GM18909 (cell line): ENCODE measurements at regions not wholly inside any gene's neighbourhood (a gene's known extent, or its start where the extent isn't known, plus 50 kb on each side); places are given as distances from the start of the nearest gene placed in this dataset.
A peak's percentile ranks its signal among the peaks of the same experiment; 100 is the strongest.

Source experiments
- ATAC-seq: cut with Tn5 transposase; IDR thresholded peaks from one replicate; pipeline ENCODE4 v1.9.1; 2021; ENCODE audit warnings: mild to moderate bottlenecking; ENCODE audit not compliant: unreplicated experiment, poor library complexity

DNA sequence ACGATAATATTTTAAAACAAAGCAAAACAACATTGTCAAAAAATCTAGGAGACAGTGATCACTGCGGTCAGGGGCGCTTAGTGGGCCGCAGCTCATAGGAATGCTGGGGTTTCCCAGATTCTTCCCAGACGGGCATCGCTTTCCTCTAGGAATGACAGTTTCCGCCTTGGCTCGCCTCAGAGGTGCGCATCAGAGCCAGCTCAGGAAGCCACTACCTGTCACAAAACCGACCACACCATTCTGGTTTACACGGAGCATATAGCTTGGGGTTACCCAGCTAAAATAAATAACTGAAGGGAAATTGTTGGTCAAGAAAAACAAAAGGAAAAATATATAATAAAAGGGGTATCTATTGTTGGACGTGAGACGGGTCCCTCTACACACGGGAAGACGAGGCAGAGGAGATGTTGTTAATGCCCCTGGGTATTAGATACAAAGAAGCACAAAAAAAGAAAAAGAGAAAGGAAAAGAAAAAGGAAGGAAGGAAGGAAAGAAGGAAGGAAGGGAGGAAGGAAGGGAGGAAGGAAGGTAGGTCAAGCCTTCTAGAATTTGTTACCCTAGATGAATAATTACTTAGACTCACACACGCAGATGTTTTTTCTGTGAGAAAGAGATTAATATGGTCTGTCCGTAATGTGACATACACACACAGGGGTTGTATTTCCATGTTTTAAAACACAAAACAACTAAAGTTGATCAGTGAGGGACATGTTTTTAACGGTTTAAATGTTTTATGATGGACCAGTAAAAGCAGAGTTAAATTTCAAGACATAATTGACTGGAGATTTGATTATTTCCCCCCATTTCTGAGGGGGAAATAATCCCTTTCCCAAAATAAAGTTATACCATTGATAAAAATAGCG is 292.4 kb upstream of the NFE2L3 start:
- ATAC-seq = no peak

DNA sequence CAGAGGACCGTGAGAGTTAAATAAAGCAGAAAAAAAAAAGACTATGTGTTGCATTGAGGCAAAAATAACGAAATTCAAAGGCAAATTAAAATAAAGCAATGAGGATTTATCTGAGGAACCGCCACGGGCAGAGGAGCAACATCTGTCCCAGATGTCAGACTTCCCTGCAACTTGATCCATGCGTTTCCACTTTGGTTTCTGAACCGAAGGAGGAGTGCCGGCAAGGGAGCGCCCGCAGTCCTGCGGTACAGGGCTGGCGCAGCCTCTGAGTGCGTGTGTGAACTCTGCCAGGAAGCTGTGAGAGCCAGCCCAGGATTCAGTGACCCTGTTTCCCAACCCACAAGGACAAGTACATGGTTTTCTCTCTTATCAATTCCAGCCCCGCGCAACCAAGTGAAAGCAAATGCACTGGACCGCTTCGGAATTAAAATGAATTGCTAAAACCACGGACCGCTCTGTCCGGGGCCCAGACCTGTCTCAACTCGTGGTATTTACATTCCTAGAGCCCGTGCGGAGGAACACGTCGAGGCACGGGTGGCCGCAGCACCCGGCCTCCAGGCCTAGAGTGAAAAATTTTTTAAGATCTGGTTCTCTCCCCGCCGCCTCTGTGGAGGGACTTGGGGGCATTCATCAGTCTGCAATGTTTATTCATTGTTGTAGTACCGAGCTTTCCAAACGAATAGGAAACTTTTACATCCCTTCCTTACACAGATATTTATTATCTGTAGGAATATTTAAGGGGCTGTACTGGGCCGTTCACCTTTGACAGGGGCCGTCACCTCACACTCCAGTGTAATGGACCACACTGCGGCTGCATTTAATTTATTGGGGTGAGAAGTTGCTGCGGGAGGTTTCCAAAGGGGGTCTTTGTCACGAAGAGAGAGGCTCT is 291.5 kb upstream of the NFE2L3 start:
- ATAC-seq = no peak

DNA sequence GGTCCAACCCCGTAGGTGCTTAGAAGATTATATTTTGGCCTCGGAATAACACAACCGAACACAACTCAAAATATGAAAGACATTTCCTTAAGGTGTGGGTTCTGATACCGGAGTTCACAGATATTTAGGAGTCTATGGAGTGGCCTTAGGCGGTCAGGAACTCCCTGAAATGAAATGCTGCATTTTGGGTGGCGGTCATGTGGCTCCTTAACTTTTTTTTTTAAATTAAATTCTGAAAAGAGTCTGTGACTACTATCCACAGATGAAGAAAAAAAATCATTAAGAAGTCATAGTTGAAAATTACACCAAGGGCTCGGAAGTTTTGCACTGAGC is 290.9 kb upstream of the NFE2L3 start:
- ATAC-seq = no peak

DNA sequence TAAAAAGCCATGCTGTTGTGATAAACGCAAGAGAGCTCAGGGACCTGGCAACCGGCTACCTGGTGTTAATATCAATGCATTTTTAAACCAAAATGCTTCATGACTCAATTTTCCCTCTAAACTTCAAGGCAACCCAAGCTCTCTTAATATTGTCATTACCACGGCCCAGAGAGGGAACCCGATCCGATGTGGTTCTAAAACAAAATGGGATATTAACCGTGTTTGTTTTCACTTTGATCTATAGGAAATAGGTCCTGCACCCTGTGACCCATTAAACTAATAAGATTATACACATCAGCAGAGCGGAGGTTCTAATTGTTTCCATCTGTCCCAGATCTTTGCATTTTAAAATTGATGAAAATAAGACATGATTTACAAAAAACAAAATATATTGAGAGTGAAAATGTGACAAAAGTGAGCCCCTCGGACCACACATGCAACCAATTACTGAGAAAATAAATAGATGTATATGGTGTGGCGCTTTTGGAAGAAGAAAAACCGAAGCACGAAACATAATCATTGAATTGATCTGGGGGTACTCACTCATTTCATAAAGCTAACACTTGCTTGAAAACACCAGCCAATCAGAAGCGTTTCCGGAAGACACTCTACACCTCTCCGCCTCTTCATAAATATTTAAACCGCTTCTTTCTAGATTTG is 290.3 kb upstream of the NFE2L3 start:
- ATAC-seq = no peak

DNA sequence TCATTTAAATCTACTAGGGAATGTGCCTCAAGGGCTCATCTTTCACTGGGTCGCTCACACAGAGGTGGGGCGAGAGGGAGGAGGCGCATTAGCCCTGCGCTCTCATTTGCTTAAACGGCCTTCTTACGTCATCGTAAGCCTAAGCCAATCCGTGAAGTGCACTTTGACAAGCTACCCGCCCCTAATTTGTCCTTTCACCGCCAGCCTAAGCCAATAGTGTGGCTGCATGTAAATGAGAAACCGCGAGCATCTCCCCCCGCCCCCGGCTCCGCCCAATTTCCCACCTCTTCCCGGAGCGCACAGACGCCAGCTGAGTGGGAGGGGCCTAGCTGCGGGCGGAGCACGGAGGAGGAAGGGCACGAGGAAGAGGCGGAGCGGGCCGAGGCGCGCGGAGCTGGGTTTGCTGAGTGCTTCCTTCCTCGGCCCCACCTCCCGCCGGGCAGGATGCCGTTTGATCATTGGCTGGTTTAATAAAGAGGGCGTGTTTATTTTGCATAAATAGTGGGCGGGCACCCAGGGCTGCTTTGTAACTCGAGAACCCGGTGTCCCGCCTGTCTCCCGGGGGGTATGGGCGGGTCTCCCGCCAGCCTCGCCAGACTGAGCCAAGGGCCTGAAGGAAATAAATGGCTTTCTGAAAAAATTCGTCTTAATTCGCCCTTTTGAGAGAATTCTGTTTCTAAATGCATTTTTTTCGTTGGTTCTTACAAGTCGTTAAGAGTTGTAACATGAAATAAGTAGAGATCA is 289.6 kb upstream of the NFE2L3 start:
- ATAC-seq = peak; percentile 91

DNA sequence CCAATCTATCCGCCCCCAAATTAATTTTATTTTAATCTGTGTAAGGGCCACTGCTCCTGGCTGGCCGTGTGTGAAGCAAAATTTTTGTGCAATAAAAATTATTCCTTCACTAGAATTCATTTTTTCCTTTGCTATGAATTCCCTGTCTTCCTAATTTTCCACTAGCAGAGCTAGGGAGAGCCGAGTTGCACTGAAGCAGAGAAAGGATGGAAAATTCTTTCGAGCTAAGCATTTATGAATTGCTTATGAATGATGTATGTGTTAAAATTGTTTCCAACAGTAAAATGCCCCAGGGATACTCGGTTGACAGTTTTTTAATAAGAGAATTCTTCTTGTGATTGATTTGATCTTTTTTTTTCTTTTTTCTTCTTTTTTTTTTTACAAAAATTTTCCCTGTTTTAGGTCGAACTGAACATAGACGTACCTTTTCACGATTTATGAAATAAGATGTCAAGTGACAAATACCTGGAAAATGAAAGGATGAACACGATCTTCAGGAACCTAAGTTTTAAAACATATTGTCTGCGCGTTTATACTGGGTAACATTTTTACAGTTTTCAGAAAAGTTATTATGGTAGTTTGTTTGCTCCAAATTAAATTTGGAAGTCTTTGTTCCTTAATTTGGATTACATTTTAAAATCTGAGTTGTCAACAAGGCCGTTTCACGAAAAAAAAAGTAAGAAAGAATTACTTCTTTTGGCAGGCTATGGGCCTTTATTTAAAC is 288.8 kb upstream of the NFE2L3 start:
- no peak for ATAC-seq

DNA sequence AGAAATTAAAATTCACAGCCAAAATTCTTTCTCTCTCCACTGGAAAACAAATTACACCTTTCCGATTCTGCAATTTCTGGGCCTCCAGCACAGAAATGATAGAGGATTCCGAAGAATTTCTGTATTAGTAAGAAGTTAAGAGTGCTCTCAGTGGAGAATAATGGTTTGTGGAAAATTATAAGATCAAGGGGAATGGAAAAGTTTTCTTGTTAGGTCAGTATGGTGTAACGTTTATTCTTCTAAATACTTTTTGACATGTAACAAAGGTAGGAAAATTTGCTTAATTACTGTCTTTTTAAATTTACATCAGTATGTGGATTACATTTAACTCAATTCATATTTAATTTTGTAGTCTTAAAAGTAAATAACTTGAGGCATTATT is 288.3 kb upstream of the NFE2L3 start:
- no peak for ATAC-seq

DNA sequence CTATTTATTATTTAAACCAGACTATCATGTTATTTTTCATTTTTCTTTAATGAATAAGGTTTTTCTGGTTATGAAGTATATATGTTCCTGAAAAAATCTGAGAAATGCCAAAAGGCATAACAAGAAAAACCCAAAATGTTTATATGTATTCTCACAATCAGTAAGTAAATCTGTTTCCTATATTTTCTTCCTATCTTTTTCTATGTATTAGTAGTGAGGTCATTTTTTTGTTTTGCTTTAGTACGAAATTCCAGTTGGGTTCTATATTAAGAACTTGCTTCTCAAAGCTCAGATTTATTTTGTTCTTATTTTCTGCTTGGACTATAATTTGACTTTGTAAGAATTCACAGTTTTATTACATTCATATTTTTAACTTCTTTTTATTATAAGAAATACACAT is 287.5 kb upstream of the NFE2L3 start:
- ATAC-seq = no peak

DNA sequence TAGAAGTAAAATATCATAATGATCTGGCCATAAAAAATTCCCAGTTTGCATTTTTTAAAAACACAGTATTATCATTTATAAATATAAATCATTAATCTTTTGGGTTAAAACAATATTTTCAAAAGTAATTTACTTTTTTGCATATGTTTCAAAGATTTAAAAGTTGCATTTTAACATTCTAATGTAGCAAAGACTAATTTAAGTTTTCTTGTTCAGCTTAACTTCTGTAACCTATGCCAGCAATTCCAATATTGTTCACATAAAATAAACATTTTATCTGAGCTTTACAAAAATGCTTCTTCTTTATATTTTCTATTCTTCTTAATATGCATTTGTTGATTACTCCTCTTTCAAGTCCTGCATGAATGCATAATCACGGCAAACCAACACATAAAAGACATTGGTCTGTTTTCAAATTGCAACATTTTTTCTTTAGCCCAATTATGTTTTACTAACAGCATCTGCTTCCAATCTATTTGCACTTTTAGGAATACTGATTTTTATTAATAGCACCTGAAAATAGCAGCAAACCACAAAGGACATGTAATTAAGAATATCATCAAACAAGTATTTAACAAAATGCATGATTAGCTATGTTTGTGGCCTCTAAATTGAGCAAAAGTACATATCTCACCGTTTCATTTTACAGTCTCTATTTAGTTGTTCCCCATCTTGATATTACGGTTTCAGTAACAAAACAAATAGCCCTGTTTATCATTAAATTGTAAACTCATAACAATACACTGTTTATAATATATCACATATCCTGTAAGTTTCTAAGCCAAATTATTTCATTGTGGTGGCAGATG is 286.9 kb upstream of the NFE2L3 start:
- no peak for ATAC-seq

DNA sequence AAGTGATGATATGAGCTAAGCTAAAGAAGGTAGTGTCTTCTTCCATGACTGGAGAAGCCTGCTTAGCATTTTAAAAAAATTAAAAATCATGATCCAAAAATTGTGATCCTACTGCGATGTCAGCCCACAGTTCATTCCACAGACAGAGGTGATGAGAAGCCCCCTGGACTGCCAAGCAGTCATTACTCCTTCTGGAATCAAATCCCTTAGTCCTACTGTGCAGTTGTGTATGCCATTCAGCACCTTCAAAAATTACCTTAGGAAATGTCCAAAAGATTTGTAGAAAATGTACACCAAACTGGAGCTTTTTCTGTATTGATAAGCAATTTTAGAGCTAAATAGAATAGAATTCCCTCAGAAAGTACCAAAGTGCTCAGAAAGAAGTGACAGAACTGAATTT is 283.5 kb upstream of the NFE2L3 start:
- no peak for ATAC-seq

DNA sequence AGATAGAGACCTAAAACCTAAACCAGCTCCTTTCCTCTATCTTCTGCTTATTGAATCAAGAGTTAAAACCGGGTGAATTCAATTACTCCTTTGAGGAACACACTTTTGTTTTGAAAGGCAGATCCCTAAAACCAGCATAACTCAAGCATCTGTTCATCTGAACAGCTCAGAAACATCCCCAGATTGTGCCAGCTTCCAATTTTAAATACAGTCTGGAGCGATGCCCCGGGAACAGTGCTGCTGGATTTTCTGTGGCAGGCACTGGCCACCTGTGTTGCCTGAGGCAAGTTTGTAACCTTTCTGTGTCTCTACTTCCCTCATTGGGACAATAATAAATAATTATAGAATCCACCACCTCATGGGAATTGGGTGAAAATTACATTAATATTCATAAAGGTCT is 281.4 kb upstream of the NFE2L3 start:
- no peak for ATAC-seq

DNA sequence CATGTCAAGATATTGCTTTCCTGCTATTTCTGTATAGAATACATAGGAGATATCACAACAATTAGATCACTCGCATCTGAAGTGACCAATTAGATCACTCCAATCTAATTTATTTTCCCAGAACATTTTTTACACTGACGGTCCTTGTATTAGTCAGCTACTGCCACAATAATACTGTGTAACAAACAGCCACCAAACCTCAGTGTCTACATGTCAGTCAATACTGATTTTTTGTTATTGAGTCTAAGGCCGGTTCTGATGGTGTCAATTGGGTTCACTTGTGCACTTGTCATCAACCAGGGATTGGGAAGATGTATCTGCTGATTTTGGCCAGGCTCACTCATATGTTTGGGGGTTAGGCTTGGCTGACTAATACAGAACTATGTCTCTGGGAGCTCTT is 275.9 kb upstream of the NFE2L3 start:
- ATAC-seq = no peak

DNA sequence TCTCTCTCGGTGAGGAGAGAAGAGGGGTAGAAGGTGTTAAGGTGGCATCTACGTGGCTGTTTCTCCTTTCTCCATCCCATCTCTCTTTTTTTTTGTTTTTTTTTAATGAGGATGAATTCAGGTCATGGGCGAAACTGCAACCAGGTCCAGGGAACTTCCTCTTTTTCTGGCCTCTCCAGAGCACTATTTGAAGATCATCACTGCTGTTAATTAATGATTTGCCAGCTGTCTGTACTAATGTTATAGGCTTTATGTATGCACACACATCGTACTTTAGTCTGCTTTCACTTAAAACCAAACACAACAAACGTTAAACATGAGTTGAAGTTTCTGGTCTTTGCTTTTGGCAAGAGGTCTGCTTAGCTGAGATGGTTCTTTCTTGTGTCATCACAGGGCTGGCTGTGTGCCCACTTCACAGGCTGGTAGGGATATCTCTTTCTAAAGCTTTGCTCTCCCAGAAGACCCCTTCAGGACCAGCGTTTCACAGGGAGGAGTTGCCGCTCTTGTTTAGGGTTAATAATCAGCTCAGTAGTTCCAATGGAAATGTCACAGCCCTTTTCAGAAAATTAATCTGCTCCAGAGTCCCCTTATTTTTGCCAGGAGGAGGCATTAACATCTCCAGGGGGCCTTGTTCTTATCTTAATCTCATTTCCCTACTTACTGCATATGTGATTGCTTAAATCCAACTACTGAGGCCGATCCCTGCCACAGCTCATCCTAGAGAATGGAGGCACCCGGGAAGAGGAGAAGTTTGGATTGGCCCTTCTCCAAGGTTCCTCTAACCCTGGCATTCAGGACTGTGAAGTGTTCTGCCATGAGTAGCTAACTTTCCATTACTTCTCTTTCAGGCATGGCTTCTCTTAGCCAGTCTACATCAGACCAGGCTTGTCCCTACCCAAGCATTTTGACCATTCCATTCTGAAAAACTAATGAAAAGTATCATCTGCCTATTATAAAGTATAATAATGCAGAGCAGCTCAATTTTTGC is 273.9 kb upstream of the NFE2L3 start:
- peak; percentile 87 for ATAC-seq

DNA sequence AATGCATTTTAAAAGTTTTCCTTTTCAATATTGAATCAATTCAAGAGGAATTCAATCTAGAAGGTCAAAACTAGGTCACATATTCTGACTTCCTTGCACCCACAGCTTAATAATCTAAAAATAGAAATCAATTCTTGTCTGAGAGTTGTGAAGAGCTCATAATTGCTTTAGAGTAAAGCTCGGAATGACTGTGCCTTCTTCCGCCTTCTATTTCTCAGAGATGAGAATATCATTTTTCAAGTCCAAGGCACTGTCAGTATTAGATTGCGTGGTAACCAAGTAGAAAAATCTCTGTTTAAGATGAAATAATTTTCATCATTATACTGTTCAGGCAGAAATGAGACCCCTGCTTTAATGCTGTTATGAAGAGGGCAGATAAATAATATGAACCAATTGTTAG is 272.2 kb upstream of the NFE2L3 start:
- no peak for ATAC-seq

DNA sequence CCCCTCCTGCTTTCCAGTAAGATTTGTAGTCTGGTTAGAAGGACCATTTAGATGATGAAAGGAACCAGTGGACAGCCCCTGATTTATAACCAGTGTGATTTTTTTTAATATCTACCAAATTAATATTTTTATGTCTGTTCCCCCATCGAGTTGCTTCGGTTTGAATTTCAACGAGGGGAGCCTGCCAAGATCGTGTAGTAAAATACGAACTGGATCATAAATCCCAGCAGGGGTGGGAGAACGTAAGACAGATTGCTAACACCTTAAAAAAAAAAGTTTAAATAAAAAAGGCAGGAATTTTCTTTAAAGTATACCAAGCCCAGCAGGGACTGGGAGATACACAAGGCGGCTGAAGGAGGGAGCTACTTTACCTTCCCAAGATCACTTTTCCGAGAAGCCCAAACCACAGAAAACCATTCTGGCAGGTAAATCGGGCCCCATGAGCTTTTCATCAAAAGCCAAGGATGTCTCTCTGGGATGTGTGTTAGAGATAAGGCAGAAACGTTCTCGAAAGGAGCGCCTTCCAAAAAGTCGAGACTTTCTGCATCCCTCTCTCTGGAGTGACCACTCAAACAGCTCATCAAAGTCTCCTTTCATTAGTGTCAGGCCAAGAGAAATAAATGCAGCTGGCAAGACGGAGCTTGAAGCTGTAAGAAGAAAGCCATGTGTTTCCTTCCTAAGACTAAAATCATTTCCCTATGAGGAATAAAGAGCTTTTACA is 270.5 kb upstream of the NFE2L3 start:
- ATAC-seq = no peak

DNA sequence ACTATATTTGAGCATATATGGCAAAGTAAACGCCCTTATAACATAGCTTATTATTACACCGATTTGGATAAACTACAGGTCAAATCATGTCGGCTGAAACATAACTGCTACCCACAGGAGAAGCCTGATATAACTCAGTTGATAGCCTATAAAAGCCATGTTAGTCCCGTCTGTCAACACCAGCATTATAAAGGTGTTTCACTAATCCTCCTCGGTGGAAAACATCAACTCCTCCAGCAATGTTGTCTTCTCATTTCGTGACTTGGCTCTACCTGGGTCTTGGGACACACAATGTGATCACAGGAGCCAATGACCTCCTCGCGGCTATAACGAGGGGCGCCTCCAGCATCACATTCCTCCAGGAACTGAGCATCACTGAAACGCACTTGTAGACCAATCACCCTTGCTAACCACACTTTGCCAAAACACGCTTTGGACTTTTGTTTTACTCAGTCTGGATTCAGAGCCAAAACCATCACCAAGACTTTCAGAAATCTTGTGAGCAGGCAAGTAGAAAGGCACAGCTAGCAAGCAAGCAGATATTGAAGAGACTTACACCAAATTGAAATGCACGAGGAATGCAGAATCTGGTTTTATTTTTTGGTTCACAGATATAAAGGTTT is 269.7 kb upstream of the NFE2L3 start:
- ATAC-seq = no peak
